ENCODE measurements at regions not wholly inside any gene's neighbourhood (a gene's known extent, or its start where the extent isn't known, plus 50 kb on each side); places are given as distances from the start of the nearest gene placed in this dataset.

DNA sequence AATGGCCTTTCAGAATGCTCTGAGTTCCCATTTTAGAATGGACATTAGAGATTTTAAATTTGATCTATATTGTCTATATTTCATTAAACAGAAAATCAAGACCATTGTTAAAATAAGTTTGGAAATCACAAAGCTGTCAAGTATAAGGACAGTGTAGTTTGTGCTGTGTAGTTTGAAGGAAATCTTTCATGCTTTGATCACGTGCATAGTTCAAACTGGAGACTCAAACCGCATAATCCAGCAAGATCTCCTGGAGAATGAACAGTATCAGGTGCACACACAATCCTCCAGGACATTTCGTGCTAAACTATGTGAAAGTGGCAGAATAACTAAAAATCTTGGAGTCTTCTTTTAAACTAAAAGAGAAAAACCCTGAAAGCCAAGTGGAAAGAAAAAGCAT, 60.8 kb upstream of the TBXT start:
- Histone ChIP-seq H3K36me3 (ENCODE audit: control insufficient read depth in 3 of 3, insufficient read depth in 2 of 3, low read depth in 1 of 3, low read length in 3 of 3) (no peaks in the 10 kb centered on the region), H3K4me3 (ENCODE audit: low read depth in 1 of 3, low read length in 3 of 3) (no peak overlapping the region), H3K27ac (ENCODE audit: low read depth in 1 of 3, low read length in 2 of 3) (no peak overlapping the region), H3K4me1 (ENCODE audit: control insufficient read depth in 3 of 3, insufficient read depth in 2 of 3, low read depth in 1 of 3, low read length in 2 of 3) (no peaks in the 10 kb centered on the region), H3K9me3 (ENCODE audit: control insufficient read depth in 2 of 2, insufficient read depth in 1 of 2, low read depth in 1 of 2, low read length in 1 of 2) (no peaks in the 10 kb centered on the region), H3K27me3 (ENCODE audit: control insufficient read depth in 3 of 3, insufficient read depth in 3 of 3, low read length in 3 of 3) (peaks cover 0 to 25% (median 7%) of the 10 kb centered on the region in 3 donors)
- WGBS, 3 donors: 73 to 82% (median 74%) methylated on average over 3 of the region's 3 CpGs
- no peak for FAIRE-seq
- DNase-seq: no peak

DNA sequence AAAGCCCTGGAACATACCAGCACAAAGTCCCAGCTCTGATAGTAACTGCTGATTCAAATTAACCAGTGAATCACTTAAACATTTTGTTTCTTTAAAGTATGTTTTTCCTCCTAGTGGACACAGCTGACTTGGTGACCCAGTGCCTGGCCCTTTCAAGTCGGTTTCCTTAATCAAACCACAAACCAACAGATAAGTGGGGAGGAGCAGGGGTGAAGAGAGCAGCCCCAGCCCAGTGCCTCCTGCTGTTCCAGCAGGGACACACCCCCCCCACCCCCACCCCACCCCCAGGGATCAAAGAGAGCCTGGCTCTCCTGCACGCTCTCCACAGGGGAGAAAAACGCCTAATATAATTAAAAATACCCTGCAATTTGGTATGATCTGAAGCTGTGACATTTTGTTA, 55.4 kb upstream of the TBXT start:
- Histone ChIP-seq H3K27me3 (ENCODE audit: control insufficient read depth in 3 of 3, insufficient read depth in 3 of 3, low read length in 3 of 3) (peaks cover 0 to 11% (median 7%) of the 10 kb centered on the region in 3 donors), H3K27ac (ENCODE audit: low read depth in 1 of 3, low read length in 2 of 3) (no peak overlapping the region), H3K36me3 (ENCODE audit: control insufficient read depth in 3 of 3, insufficient read depth in 2 of 3, low read depth in 1 of 3, low read length in 3 of 3) (no peaks in the 10 kb centered on the region), H3K9me3 (ENCODE audit: control insufficient read depth in 2 of 2, insufficient read depth in 1 of 2, low read depth in 1 of 2, low read length in 1 of 2) (no peaks in the 10 kb centered on the region), H3K4me1 (ENCODE audit: control insufficient read depth in 3 of 3, insufficient read depth in 2 of 3, low read depth in 1 of 3, low read length in 2 of 3) (no peaks in the 10 kb centered on the region), H3K4me3 (ENCODE audit: low read depth in 1 of 3, low read length in 3 of 3) (no peak overlapping the region)
- 18 to 43% (median 32%) methylated on average over 3 of the region's 3 CpGs for WGBS, 3 donors
- DNase-seq (no peak), FAIRE-seq (no peak)

DNA sequence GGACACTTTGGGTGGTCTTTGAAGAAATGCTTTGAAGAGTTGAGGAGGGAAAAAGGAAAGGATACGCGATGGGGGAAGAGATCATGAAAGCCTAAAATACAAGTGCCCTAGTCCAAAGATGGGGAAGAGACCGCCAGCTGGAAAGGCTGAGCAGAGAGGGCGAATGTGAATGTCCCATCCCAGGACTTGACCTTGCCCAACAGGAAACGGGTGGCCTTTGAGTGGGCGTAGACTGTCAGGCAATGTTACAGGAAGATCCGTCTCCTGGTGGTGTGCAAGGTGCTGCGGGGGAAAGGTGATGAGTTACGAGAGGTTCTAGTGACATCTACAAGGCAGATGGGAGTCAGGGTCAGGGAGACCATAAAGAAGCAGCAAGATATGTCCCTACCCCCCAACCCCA, 55.0 kb upstream of the TBXT start:
- H3K27ac ChIP-seq (ENCODE audit: low read depth in 1 of 3, low read length in 2 of 3): no peak overlapping the region
- H3K27me3 ChIP-seq (ENCODE audit: control insufficient read depth in 3 of 3, insufficient read depth in 3 of 3, low read length in 3 of 3): peaks cover 0 to 9% (median 5%) of the 10 kb centered on the region in 3 donors
- no peaks in the 10 kb centered on the region for H3K36me3 ChIP-seq (ENCODE audit: control insufficient read depth in 3 of 3, insufficient read depth in 2 of 3, low read depth in 1 of 3, low read length in 3 of 3)
- no peaks in the 10 kb centered on the region for H3K9me3 ChIP-seq (ENCODE audit: control insufficient read depth in 2 of 2, insufficient read depth in 1 of 2, low read depth in 1 of 2, low read length in 1 of 2)
- no peaks in the 10 kb centered on the region for H3K4me1 ChIP-seq (ENCODE audit: control insufficient read depth in 3 of 3, insufficient read depth in 2 of 3, low read depth in 1 of 3, low read length in 2 of 3)
- WGBS, 3 donors: 70 to 79% (median 75%) methylated on average over 9 of the region's 9 CpGs
- no peak overlapping the region for H3K4me3 ChIP-seq (ENCODE audit: low read depth in 1 of 3, low read length in 3 of 3)
- no peak for DNase-seq
- no peak for FAIRE-seq

DNA sequence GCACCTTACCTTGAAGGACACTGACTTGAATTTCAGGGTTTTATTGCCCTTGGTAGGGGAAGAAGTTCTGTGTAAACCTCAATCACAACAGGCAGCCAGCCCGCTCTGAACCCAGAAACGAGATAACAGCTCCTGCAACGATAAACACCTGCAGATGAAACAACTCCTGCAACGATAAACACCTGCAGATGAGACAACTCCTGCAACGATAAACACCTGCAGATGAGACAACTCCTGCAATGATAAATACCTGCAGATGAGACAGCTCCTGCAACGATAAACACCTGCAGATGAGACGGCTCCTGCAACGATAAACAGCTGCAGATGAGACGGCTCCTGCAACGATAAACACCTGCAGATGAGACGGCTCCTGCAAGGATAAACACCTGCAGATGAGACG, 54.0 kb upstream of the TBXT start:
- WGBS, 3 donors: 12 to 38% (median 37%) methylated on average over 12 of the region's 12 CpGs
- H3K4me1 ChIP-seq (ENCODE audit: control insufficient read depth in 3 of 3, insufficient read depth in 2 of 3, low read depth in 1 of 3, low read length in 2 of 3): no peaks in the 10 kb centered on the region
- H3K9me3 ChIP-seq (ENCODE audit: control insufficient read depth in 2 of 2, insufficient read depth in 1 of 2, low read depth in 1 of 2, low read length in 1 of 2): no peaks in the 10 kb centered on the region
- H3K27me3 ChIP-seq (ENCODE audit: control insufficient read depth in 3 of 3, insufficient read depth in 3 of 3, low read length in 3 of 3): peaks cover 0 to 6% (median 3%) of the 10 kb centered on the region in 3 donors
- no peak overlapping the region for H3K27ac ChIP-seq (ENCODE audit: low read depth in 1 of 3, low read length in 2 of 3)
- DNase-seq: no peak
- no peak overlapping the region for H3K4me3 ChIP-seq (ENCODE audit: low read depth in 1 of 3, low read length in 3 of 3)
- no peaks in the 10 kb centered on the region for H3K36me3 ChIP-seq (ENCODE audit: control insufficient read depth in 3 of 3, insufficient read depth in 2 of 3, low read depth in 1 of 3, low read length in 3 of 3)
- FAIRE-seq: no peak

DNA sequence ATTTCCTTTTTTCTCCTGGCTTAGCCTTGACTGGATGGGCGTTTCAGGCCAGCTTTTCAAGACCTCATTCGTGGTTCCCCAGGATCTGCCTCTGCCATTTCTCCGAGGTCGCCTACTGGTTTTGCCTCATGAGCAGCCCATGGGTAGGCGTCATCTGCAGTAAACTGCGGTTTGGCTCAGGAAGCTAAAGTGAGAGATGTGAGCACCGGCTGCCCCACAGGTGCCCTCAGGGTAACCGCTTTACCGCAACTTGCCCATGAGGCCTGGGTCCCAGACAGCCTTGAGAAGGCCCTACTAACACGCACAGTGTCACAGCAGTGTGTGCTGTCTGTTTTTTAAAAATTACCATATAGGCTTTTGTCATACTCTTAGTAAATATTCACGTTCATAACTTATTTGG, 53.4 kb upstream of the TBXT start:
- Histone ChIP-seq H3K27me3 (ENCODE audit: control insufficient read depth in 3 of 3, insufficient read depth in 3 of 3, low read length in 3 of 3) (peaks cover 0 to 6% (median 3%) of the 10 kb centered on the region in 3 donors), H3K9me3 (ENCODE audit: control insufficient read depth in 2 of 2, insufficient read depth in 1 of 2, low read depth in 1 of 2, low read length in 1 of 2) (no peaks in the 10 kb centered on the region), H3K27ac (ENCODE audit: low read depth in 1 of 3, low read length in 2 of 3) (no peak overlapping the region), H3K4me1 (ENCODE audit: control insufficient read depth in 3 of 3, insufficient read depth in 2 of 3, low read depth in 1 of 3, low read length in 2 of 3) (no peaks in the 10 kb centered on the region), H3K36me3 (ENCODE audit: control insufficient read depth in 3 of 3, insufficient read depth in 2 of 3, low read depth in 1 of 3, low read length in 3 of 3) (no peaks in the 10 kb centered on the region), H3K4me3 (ENCODE audit: low read depth in 1 of 3, low read length in 3 of 3) (no peak overlapping the region)
- no peak for DNase-seq
- no peak for FAIRE-seq
- WGBS, 3 donors: 80 to 85% (median 81%) methylated on average over 11 of the region's 11 CpGs

Data from small intestine (tissue), 7 donors.